CD4-positive, alpha-beta memory T cell (primary cell): ENCODE measurements at regions not wholly inside any gene's neighbourhood (a gene's known extent, or its start where the extent isn't known, plus 50 kb on each side); places are given as distances from the start of the nearest gene placed in this dataset.

Experiments used
- CTCF ChIA-PET: fragments of 350-600 bp; sonication (Branson Sonifier 250); formaldehyde crosslinking; loops from one replicate; lab custom pipeline; 2021; ENCODE audit warnings: inconsistent platforms; ENCODE audit not compliant: partially characterized antibody; lab: Charles Lee
- POLR2A ChIA-PET: fragments of 350-600 bp; sonication (Branson Sonifier 250); formaldehyde crosslinking; loops from one replicate; lab custom pipeline; 2021; ENCODE audit not compliant: partially characterized antibody; lab: Charles Lee
- DNase-seq, 5 donors: peaks; one replicate each; pipeline versions ENCODE4 v3.0.0 to v3.0.0-alpha.2; 2020 to 2022; ENCODE audit warnings: mixed read lengths in 1 of 5
- H3K27ac ChIP-seq: one replicate; pipeline ENCODE4 v1.7.0; 2013; ENCODE audit warnings: low read depth, low read length
- H3K27me3 ChIP-seq: 2 replicates; pipeline ENCODE4 v1.7.0; 2013; ENCODE audit warnings: mild to moderate bottlenecking, low read length, moderate library complexity; ENCODE audit not compliant: insufficient read depth
- H3K36me3 ChIP-seq: 2 replicates; pipeline ENCODE4 v1.7.0; 2013; ENCODE audit warnings: mild to moderate bottlenecking, low read length, moderate library complexity; ENCODE audit not compliant: insufficient read depth
- H3K4me1 ChIP-seq: 2 replicates; pipeline ENCODE4 v1.7.0; 2013; ENCODE audit warnings: mild to moderate bottlenecking, low read length, moderate library complexity; ENCODE audit not compliant: insufficient read depth
- H3K4me3 ChIP-seq, 2 donors: one replicate each; pipeline ENCODE4 v1.7.0; 2013; ENCODE audit warnings: low read length in 2 of 2, mild to moderate bottlenecking in 1 of 2
- H3K9me3 ChIP-seq, 2 donors: one replicate each; pipeline ENCODE4 v1.7.0; 2013; ENCODE audit warnings: low read length in 2 of 2, control low read depth in 1 of 2; ENCODE audit not compliant: control insufficient read depth in 1 of 2
- H3K27ac Mint-ChIP-seq, 7 donors: one replicate each; pipeline ENCODE4 v1.8.0; 2020 to 2021; ENCODE audit warnings: mixed read lengths in 7 of 7, mild to moderate bottlenecking in 6 of 7, inconsistent platforms in 3 of 7, moderate library complexity in 3 of 7
- H3K27me3 Mint-ChIP-seq, 2 donors: one replicate each; pipeline ENCODE4 v1.8.0; 2020 to 2021; ENCODE audit warnings: mixed read lengths in 2 of 2
- H3K36me3 Mint-ChIP-seq, 2 donors: one replicate each; pipeline ENCODE4 v1.8.0; 2020 to 2021; ENCODE audit warnings: mixed read lengths in 2 of 2, inconsistent platforms in 1 of 2, mild to moderate bottlenecking in 1 of 2
- H3K4me1 Mint-ChIP-seq, 4 donors: one replicate each; pipeline ENCODE4 v1.8.0; 2020 to 2021; ENCODE audit warnings: mixed read lengths in 4 of 4, mild to moderate bottlenecking in 1 of 4
- H3K4me3 Mint-ChIP-seq, 8 donors: one replicate each; pipeline ENCODE4 v1.8.0; 2020 to 2021; ENCODE audit warnings: mixed read lengths in 8 of 8, mild to moderate bottlenecking in 7 of 8, moderate library complexity in 6 of 8, inconsistent platforms in 3 of 8
- H3K9me3 Mint-ChIP-seq, 8 donors: one replicate each; pipeline ENCODE4 v1.8.0; 2020 to 2021; ENCODE audit warnings: mixed read lengths in 8 of 8, mild to moderate bottlenecking in 5 of 8, inconsistent platforms in 3 of 8, moderate library complexity in 1 of 8
- intact Hi-C: fragments of 100-400 bp; cut with micrococcal nuclease; formaldehyde crosslinking; loops from one replicate; pipeline ENCODE4 v1.15.1; 2023

DNA sequence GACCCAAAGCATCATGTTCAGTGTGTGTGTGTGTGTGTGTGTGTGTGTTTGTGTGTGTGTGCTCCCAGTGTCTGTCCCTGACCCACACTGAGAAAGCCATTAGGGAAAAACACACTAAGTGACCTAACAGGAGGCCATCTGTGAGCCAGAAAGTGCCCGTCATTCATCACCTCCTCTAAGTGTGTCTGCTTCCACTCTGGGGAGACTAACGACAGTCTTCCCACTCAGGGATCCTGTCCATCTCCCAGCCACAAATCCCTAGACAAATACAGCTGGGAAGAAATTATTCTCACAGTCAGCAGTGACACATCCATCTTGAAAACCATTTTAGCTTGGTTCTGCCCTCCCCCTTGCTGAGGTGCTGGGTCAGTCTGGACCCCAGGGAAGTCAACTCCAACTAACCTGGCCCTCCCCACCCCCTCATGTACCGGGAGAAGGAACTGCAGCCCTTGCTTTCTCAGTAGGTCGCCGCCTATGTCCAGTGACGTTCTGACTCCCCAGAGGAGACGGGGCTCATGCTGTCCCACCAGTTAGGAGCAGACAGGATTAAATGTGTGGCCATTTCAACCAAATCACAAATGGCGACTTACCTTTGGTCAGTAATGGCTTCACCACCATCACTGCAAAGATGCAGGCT, 296.5 kb upstream of the ZNF32 start:
- no peak for DNase-seq
- Histone ChIP-seq H3K27ac (no peak overlapping the region), H3K27me3 (no peaks in the 10 kb centered on the region), H3K36me3 (no peaks in the 10 kb centered on the region), H3K4me3 (no peak overlapping the region), H3K4me1 (no peaks in the 10 kb centered on the region), H3K9me3 (no peaks in the 10 kb centered on the region)
- ChIA-PET CTCF (no interaction called here), POLR2A (no interaction called here)
- Mint-ChIP-seq H3K36me3 (no peaks in the 10 kb centered on the region), H3K4me1 (peaks cover 7 to 16% (median 11%) of the 10 kb centered on the region in 4 donors), H3K4me3 (no peak overlapping the region), H3K27ac (no peak overlapping the region), H3K9me3 (peaks cover 0 to 4% (median 0%) of the 10 kb centered on the region in 8 donors), H3K27me3 (peaks cover 4 to 8% of the 10 kb centered on the region in 2 donors)
- intact Hi-C loops: no loop called here

DNA sequence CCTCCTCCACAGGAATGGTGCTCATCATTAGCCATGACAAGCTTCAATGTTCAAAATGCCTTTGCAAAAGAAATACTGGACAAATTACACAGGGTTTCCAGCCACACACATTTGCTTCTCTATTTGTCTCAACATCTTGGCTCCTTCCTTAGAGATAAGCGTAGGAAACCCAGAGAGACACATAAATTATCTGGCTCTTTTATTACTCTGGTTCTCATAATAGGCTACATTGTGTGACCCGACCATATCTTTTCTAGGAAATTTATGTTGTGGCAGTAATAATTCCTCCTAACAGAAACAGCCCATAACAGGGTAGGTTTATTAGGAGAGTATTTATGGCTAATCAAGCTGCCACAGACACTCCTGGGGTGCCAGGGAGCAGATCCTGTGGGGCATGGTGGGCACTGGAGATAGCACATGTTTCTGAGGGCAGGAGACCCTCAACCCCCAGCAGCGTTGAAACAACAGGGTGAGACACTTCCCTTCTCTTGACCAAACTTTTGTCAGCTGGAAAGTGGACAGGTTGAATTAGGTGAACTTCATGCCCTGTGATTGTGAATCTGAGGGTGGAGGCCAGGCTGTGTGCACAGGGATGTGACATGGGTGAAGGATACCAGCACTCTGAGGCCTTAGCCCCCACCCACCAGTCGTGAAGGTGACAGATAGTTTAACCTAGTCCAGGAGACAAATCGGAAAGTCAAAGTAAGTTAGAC, 295.9 kb upstream of the ZNF32 start:
- peaks cover 0 to 4% (median 0%) of the 10 kb centered on the region in 8 donors for H3K9me3 Mint-ChIP-seq
- DNase-seq: no peak
- ChIA-PET POLR2A (no interaction called here), CTCF (no interaction called here)
- intact Hi-C loops: no loop called here
- H3K9me3 ChIP-seq: no peaks in the 10 kb centered on the region
- no peak overlapping the region for H3K4me3 Mint-ChIP-seq
- H3K36me3 ChIP-seq: no peaks in the 10 kb centered on the region
- no peaks in the 10 kb centered on the region for H3K27me3 ChIP-seq
- H3K4me1 Mint-ChIP-seq: peaks cover 11 to 18% (median 15%) of the 10 kb centered on the region in 4 donors
- H3K4me3 ChIP-seq: no peak overlapping the region
- no peaks in the 10 kb centered on the region for H3K36me3 Mint-ChIP-seq
- H3K4me1 ChIP-seq: no peaks in the 10 kb centered on the region
- no peak overlapping the region for H3K27ac Mint-ChIP-seq
- H3K27me3 Mint-ChIP-seq: peaks cover 4 to 8% of the 10 kb centered on the region in 2 donors
- no peak overlapping the region for H3K27ac ChIP-seq

DNA sequence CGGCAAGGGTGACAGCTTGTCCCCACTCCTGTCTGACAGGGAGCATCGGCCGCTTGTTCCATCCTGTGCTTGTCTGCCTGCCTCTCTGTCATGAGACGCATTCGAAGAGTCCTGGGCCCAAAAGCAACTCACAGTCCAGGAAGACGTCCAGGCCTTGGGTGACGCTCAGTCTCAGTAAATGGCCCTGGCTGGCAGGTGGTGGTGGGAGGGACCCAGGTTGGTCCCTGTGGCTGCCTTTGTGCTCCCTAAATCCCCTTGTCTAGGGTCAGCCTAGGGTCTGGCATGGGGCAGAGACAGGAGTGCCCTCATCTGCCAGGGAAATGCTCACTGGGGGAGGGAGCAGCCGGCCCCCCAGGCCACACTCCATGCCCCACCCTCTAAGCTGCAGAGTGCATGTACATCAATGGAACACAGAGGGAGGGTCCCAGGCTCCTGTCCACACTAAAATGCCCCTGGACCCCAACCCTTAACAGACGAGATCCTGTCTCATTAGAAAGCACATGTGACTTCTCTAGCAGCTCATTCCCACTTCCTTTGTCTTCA, 295.2 kb upstream of the ZNF32 start:
- H3K4me1 Mint-ChIP-seq: peaks cover 12 to 19% (median 15%) of the 10 kb centered on the region in 4 donors
- H3K4me3 ChIP-seq: no peak overlapping the region
- no peak overlapping the region for H3K27ac ChIP-seq
- H3K36me3 Mint-ChIP-seq: no peaks in the 10 kb centered on the region
- peaks cover 4 to 8% of the 10 kb centered on the region in 2 donors for H3K27me3 Mint-ChIP-seq
- no peaks in the 10 kb centered on the region for H3K4me1 ChIP-seq
- intact Hi-C loops: no loop called here
- POLR2A ChIA-PET: no interaction called here
- H3K9me3 Mint-ChIP-seq: peaks cover 0 to 4% (median 0%) of the 10 kb centered on the region in 8 donors
- H3K27ac Mint-ChIP-seq: no peak overlapping the region
- H3K9me3 ChIP-seq: no peaks in the 10 kb centered on the region
- no peaks in the 10 kb centered on the region for H3K36me3 ChIP-seq
- CTCF ChIA-PET: no interaction called here
- no peaks in the 10 kb centered on the region for H3K27me3 ChIP-seq
- DNase-seq: no peak
- peak overlapping the region in 1 of 8 donors; percentile 37 for H3K4me3 Mint-ChIP-seq

DNA sequence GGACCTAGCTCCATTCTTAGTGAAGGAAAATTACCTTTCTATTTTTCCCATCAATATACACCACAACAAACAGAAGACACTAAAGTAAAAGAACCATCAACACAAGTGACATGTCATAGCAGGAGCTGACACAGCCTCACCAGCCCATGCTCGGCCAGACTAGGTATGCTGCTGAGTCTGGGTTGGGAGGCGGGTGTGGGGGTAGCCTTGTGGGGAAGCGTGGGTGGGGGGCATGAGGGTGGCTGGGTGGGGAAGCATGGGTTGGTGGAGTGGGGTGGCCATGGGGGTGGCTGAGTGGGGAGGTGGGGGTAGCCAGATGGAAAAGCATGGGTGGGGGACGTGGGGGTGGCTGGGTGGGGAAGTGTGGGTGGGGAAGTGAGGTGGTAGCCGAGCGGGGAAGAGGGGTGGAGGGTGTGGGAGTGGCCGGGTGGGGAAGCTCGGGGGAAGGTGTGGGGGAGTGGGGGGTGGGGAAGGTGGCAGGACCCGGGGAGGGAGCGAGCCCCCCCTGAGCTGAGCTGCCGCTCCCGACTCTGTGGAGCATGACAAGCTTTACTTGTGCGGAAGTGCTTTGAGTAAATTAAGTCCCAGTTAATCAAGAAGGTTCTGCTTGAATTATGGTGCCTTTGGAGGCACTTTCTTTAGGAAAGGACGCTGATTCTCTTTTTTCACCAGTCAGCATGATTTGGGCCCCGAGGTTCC, 294.6 kb upstream of the ZNF32 start:
- H3K9me3 ChIP-seq: no peaks in the 10 kb centered on the region
- H3K27me3 Mint-ChIP-seq: peaks cover 4 to 8% of the 10 kb centered on the region in 2 donors
- CTCF ChIA-PET: no interaction called here
- no peak overlapping the region for H3K4me3 ChIP-seq
- H3K36me3 Mint-ChIP-seq: no peaks in the 10 kb centered on the region
- H3K27me3 ChIP-seq: no peaks in the 10 kb centered on the region
- H3K4me1 Mint-ChIP-seq: peaks cover 12 to 19% (median 15%) of the 10 kb centered on the region in 4 donors
- H3K4me1 ChIP-seq: no peaks in the 10 kb centered on the region
- no peak for DNase-seq
- POLR2A ChIA-PET: no interaction called here
- intact Hi-C loops: no loop called here
- H3K27ac ChIP-seq: no peak overlapping the region
- H3K36me3 ChIP-seq: no peaks in the 10 kb centered on the region
- no peak overlapping the region for H3K27ac Mint-ChIP-seq
- peak overlapping the region in 1 of 8 donors; percentile 40 for H3K4me3 Mint-ChIP-seq
- H3K9me3 Mint-ChIP-seq: peaks cover 0 to 4% (median 0%) of the 10 kb centered on the region in 8 donors

DNA sequence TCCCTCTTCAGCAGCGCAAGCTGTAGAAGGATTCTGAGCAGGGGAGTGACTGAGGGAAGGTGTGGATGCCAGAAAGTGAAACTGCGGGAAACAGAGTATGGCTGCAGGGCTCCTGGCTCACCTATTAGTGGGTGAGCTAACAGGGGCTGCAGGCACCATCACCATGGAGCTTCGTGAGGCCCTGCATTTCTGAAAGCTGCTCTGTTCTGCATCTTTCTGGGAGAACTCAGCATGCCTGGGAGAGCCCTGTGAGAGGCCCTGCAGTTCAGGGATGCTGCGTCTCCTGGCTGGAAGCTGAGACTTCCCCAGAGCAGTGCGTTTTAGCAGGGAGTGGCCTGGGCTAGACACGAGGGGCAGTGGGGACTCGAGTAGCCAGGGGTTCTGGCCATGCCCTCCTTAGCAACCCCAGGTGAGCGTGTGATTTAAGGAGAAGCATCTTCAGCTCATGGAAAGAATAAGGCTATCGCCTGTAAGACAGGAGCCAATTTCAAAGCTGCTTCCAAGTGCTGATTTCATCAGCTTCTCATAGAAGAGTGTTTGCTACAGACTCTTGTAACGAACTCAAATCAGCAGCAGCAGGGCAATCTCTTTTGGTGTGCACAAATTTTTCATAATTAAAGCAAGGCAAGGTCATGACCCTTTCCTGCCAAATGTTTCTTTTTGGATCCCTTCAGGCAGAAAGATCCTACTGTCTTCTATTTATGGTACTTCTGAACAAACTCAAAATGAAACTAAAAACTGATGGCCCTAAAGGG, 293.6 kb upstream of the ZNF32 start:
- H3K27ac ChIP-seq: no peak overlapping the region
- ChIA-PET CTCF (no interaction called here), POLR2A (no interaction called here)
- H3K4me1 ChIP-seq: no peaks in the 10 kb centered on the region
- H3K4me3 ChIP-seq: no peak overlapping the region
- intact Hi-C loops: no loop called here
- DNase-seq: no peak
- H3K4me3 Mint-ChIP-seq: peak overlapping the region in 3 of 8 donors; percentile 7 to 64 (median 28)
- H3K36me3 Mint-ChIP-seq: no peaks in the 10 kb centered on the region
- H3K27ac Mint-ChIP-seq: no peak overlapping the region
- H3K9me3 ChIP-seq: no peaks in the 10 kb centered on the region
- H3K27me3 Mint-ChIP-seq: peaks cover 3 to 8% of the 10 kb centered on the region in 2 donors
- H3K9me3 Mint-ChIP-seq: peaks cover 0 to 4% (median 0%) of the 10 kb centered on the region in 8 donors
- H3K27me3 ChIP-seq: no peaks in the 10 kb centered on the region
- no peaks in the 10 kb centered on the region for H3K36me3 ChIP-seq
- H3K4me1 Mint-ChIP-seq: peaks cover 12 to 19% (median 17%) of the 10 kb centered on the region in 4 donors

DNA sequence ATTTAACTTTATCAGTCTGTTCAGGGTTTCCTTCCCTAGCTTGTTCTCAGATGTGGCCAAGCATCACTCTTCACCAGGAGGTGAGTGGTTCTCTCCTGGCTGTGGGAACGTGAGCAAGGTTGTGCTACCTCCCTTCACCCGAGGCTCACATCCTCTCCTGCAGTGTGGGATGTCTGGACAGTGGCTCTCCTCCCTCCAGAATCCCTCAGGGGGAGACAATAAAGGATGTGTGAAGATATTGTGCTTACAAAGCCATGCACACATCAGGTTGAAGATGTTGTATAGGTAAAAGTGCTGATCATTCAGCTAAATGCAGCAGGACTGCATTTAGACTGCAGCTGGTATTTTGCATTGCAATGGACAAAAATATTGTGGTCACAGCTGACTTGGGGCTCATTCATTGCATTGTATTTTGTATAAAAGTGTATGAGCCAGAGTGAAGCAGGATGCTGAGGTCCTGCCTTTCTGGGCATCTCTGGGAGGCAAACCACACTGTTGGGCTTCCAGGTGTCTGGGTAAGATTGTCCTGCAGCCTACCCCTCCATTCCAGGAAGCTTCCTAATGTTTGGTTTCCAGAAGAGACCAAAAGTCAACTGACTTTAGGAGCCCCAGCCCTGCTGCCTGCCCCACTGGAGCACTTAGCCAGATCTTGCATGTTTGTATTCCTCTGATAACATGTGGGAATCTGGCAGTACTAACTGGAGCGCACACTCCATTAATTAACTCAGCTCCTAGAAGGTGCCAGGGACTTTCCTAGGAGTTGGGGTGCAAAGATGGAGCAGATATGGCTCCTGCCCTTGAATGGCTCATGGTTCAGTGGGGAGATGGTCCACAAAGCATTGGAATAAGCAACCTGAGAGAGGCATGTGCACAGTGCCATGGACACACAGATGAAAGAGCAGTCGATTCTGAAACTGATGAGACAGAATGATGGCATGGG, 292.5 kb upstream of the ZNF32 start:
- H3K4me1 ChIP-seq: no peaks in the 10 kb centered on the region
- H3K36me3 Mint-ChIP-seq: no peaks in the 10 kb centered on the region
- H3K4me3 ChIP-seq: no peak overlapping the region
- ChIA-PET POLR2A (no interaction called here), CTCF (no interaction called here)
- intact Hi-C loops: no loop called here
- H3K9me3 Mint-ChIP-seq: peaks cover 0 to 4% (median 0%) of the 10 kb centered on the region in 8 donors
- no peaks in the 10 kb centered on the region for H3K36me3 ChIP-seq
- no peaks in the 10 kb centered on the region for H3K9me3 ChIP-seq
- no peaks in the 10 kb centered on the region for H3K27me3 ChIP-seq
- no peak overlapping the region for H3K4me3 Mint-ChIP-seq
- H3K4me1 Mint-ChIP-seq: peaks cover 12 to 19% (median 17%) of the 10 kb centered on the region in 4 donors
- peaks cover 3 to 8% of the 10 kb centered on the region in 2 donors for H3K27me3 Mint-ChIP-seq
- no peak overlapping the region for H3K27ac ChIP-seq
- peak overlapping the region in 1 of 7 donors; percentile 43 for H3K27ac Mint-ChIP-seq
- no peak for DNase-seq
